GM23338 (cell line): ENCODE measurements at regions not wholly inside any gene's neighbourhood (a gene's known extent, or its start where the extent isn't known, plus 50 kb on each side); places are given as distances from the start of the nearest gene placed in this dataset.
A peak's percentile ranks its signal among the peaks of the same experiment; 100 is the strongest.

Source experiments
- ATAC-seq: fragments of 200-7000 bp; cut with Tn5 transposase; 3 replicates; pipeline ENCODE4 v1.9.1; 2020
- DNase-seq: peaks from one replicate; pipeline ENCODE4 v3.0.0-alpha.2; 2015; ENCODE audit warnings: low spot score
- H2AFZ ChIP-seq: fragments of 200-600 bp; sonication (generic); 2 replicates; pipeline ENCODE4 v1.8.0; 2016; ENCODE audit warnings: antibody characterized with exemption, mild to moderate bottlenecking, moderate library complexity
- H3F3A ChIP-seq: fragments of 200-600 bp; sonication (generic); replicated peaks from 2 replicates; pipeline ENCODE4 v1.8.0; 2017; ENCODE audit warnings: antibody characterized with exemption, mixed run types, low read depth
- H3K27ac ChIP-seq: fragments of 200-600 bp; sonication (generic); 2 replicates; pipeline ENCODE4 v1.6.1; 2016; ENCODE audit warnings: low read depth
- H3K27me3 ChIP-seq: fragments of 200-600 bp; sonication (generic); 2 replicates; pipeline ENCODE4 v1.8.0; 2016; ENCODE audit warnings: mild to moderate bottlenecking, mixed run types, moderate library complexity; ENCODE audit not compliant: insufficient read depth
- H3K36me3 ChIP-seq: fragments of 200-600 bp; sonication (generic); 2 replicates; pipeline ENCODE4 v1.8.0; 2016; ENCODE audit warnings: mild to moderate bottlenecking; ENCODE audit not compliant: insufficient read depth
- H3K4me1 ChIP-seq: fragments of 200-600 bp; sonication (generic); 2 replicates; pipeline ENCODE4 v1.8.0; 2016; ENCODE audit warnings: mild to moderate bottlenecking, moderate library complexity; ENCODE audit not compliant: insufficient read depth
- H3K4me2 ChIP-seq: fragments of 200-600 bp; sonication (generic); 2 replicates; pipeline ENCODE4 v1.7.1; 2017; ENCODE audit warnings: mixed run types
- H3K4me3 ChIP-seq: fragments of 200-600 bp; sonication (generic); 2 replicates; pipeline ENCODE4 v1.6.1; 2016; ENCODE audit warnings: mixed run types
- H3K79me2 ChIP-seq: fragments of 200-600 bp; sonication (generic); replicated peaks from 2 replicates; pipeline ENCODE4 v1.8.0; 2017; ENCODE audit warnings: mild to moderate bottlenecking; ENCODE audit not compliant: insufficient read depth
- H3K9me2 ChIP-seq: fragments of 200-600 bp; sonication (generic); 2 replicates; pipeline ENCODE4 v1.8.0; 2017; ENCODE audit not compliant: insufficient read depth
- H4K20me1 ChIP-seq: fragments of 200-600 bp; sonication (generic); replicated peaks from 2 replicates; pipeline ENCODE4 v1.8.0; 2017; ENCODE audit warnings: mild to moderate bottlenecking; ENCODE audit not compliant: insufficient read depth
- H3K27ac Mint-ChIP-seq: 2 replicates; pipeline ENCODE4 v1.8.0; 2020; ENCODE audit warnings: inconsistent platforms, mild to moderate bottlenecking, moderate library complexity, mixed read lengths
- H3K27me3 Mint-ChIP-seq: 3 replicates; pipeline ENCODE4 v1.8.0; 2022; ENCODE audit warnings: low read depth, mild to moderate bottlenecking, moderate library complexity, mixed read lengths, inconsistent platforms; ENCODE audit not compliant: insufficient read depth, poor library complexity
- H3K36me3 Mint-ChIP-seq: 3 replicates; pipeline ENCODE4 v1.8.0; 2021; ENCODE audit warnings: low read depth, mild to moderate bottlenecking, inconsistent platforms, moderate library complexity, mixed read lengths
- H3K4me1 Mint-ChIP-seq: 3 replicates; pipeline ENCODE4 v1.8.0; 2020; ENCODE audit warnings: mild to moderate bottlenecking, inconsistent platforms, mixed read lengths
- H3K4me3 Mint-ChIP-seq: 3 replicates; pipeline ENCODE4 v1.8.0; 2021; ENCODE audit warnings: moderate library complexity, mild to moderate bottlenecking, inconsistent platforms, mixed read lengths
- H3K9me3 Mint-ChIP-seq: 3 replicates; pipeline ENCODE4 v1.8.0; 2020; ENCODE audit warnings: moderate library complexity, mild to moderate bottlenecking, inconsistent platforms, mixed read lengths
- CREB1 ChIP-seq: fragments of 250-450 bp; sonication (Bioruptor Pico); IDR thresholded peaks from 2 replicates; pipeline ENCODE4 v1.5.0; 2020; ENCODE audit warnings: low read depth, mild to moderate bottlenecking, moderate library complexity
- ETS1 ChIP-seq: IDR thresholded peaks from 2 replicates; pipeline ENCODE4 v1.6.1; 2016; ENCODE audit warnings: antibody characterized with exemption
- EZH2 ChIP-seq: fragments of 200-600 bp; sonication (generic); IDR thresholded peaks from one replicate; pipeline ENCODE4 v1.8.0; 2017; ENCODE audit warnings: antibody characterized with exemption, mild to moderate bottlenecking, low read depth; ENCODE audit not compliant: unreplicated experiment
- EZH2phosphoT487 ChIP-seq: fragments of 200-600 bp; sonication (generic); IDR thresholded peaks from one replicate; pipeline ENCODE4 v1.8.1; 2018; ENCODE audit warnings: antibody characterized with exemption; ENCODE audit not compliant: unreplicated experiment
- JUNB ChIP-seq: IDR thresholded peaks from one replicate; pipeline ENCODE4 v1.6.1; 2016; ENCODE audit warnings: antibody characterized with exemption; ENCODE audit not compliant: unreplicated experiment
- NANOG ChIP-seq: IDR thresholded peaks from 2 replicates; pipeline ENCODE4 v1.6.1; 2016; ENCODE audit warnings: antibody characterized with exemption, borderline replicate concordance
- POLR2AphosphoS5 ChIP-seq: IDR thresholded peaks from 2 replicates; pipeline ENCODE4 v1.6.1; 2016; ENCODE audit warnings: antibody characterized with exemption, low read depth
- STAT1 ChIP-seq: IDR thresholded peaks from one replicate; pipeline ENCODE4 v1.6.1; 2016; ENCODE audit warnings: antibody characterized with exemption; ENCODE audit not compliant: unreplicated experiment
- ZNF114 ChIP-seq: fragments of 250-450 bp; sonication (Bioruptor Pico); IDR thresholded peaks from 2 replicates; pipeline ENCODE4 v1.5.0; 2020; ENCODE audit warnings: mild to moderate bottlenecking, moderate library complexity
- ZNF331 ChIP-seq: fragments of 250-450 bp; sonication (Bioruptor Pico); IDR thresholded peaks from 2 replicates; pipeline ENCODE4 v1.5.0; 2020; ENCODE audit warnings: low read depth, mild to moderate bottlenecking, moderate library complexity
- ZNF462 ChIP-seq: fragments of 250-450 bp; sonication (Bioruptor Pico); IDR thresholded peaks from 2 replicates; pipeline ENCODE4 v1.5.0; 2020; ENCODE audit warnings: mild to moderate bottlenecking, moderate library complexity
- TF ChIP-seq, protein P1 (sequence below), 2 experiments: fragments of 200-600 bp in 1 of 2; sonication (generic) in 1 of 2; conservative IDR thresholded peaks; 2 replicates each; pipeline versions ENCODE4 v1.5.1 to v1.6.1; 2016 to 2017; ENCODE audit warnings: antibody characterized with exemption in 2 of 2, low read depth in 2 of 2, mild to moderate bottlenecking in 2 of 2, moderate library complexity in 1 of 2
- TF ChIP-seq, protein P2 (sequence below): IDR thresholded peaks from one replicate; pipeline ENCODE4 v1.6.1; 2018; ENCODE audit warnings: antibody characterized with exemption; ENCODE audit not compliant: unreplicated experiment

- H3K4me1 ChIP-seq, result no peaks in the 10 kb centered on the region
- Mint-ChIP-seq H3K9me3 (no peaks in the 10 kb centered on the region), H3K4me3 (no peak overlapping the region), H3K27ac (no peak overlapping the region), H3K27me3 (peaks cover 3% of the 10 kb centered on the region), H3K4me1 (no peaks in the 10 kb centered on the region), H3K36me3 (no peaks in the 10 kb centered on the region)
- no peak for ATAC-seq
- H3K27me3 ChIP-seq, result no peaks in the 10 kb centered on the region
- H3K9me2 ChIP-seq, result no peaks in the 10 kb centered on the region
- H3K79me2 ChIP-seq, result no peaks in the 10 kb centered on the region
- TF ChIP-seq ZNF114 (CRISPR knock-in tag), result no peak
- no peak for TF ChIP-seq NANOG
- no peak for TF ChIP-seq ZNF462 (CRISPR knock-in tag)
- TF ChIP-seq, protein P1, sequence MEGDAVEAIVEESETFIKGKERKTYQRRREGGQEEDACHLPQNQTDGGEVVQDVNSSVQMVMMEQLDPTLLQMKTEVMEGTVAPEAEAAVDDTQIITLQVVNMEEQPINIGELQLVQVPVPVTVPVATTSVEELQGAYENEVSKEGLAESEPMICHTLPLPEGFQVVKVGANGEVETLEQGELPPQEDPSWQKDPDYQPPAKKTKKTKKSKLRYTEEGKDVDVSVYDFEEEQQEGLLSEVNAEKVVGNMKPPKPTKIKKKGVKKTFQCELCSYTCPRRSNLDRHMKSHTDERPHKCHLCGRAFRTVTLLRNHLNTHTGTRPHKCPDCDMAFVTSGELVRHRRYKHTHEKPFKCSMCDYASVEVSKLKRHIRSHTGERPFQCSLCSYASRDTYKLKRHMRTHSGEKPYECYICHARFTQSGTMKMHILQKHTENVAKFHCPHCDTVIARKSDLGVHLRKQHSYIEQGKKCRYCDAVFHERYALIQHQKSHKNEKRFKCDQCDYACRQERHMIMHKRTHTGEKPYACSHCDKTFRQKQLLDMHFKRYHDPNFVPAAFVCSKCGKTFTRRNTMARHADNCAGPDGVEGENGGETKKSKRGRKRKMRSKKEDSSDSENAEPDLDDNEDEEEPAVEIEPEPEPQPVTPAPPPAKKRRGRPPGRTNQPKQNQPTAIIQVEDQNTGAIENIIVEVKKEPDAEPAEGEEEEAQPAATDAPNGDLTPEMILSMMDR (conservative IDR thresholded peaks at IDR 0.05; ENCODE audit: low read depth in 2 of 2), result no peak
- TF ChIP-seq CREB1 (CRISPR knock-in tag), result no peak
- TF ChIP-seq STAT1, result no peak
- no peak for TF ChIP-seq ZNF331 (CRISPR knock-in tag)
- TF ChIP-seq ETS1, result no peak
- TF ChIP-seq JUNB, result no peak
- TF ChIP-seq EZH2, result no peak
- no peak for TF ChIP-seq EZH2phosphoT487
- TF ChIP-seq POLR2AphosphoS5, result no peak
- TF ChIP-seq, protein P2, sequence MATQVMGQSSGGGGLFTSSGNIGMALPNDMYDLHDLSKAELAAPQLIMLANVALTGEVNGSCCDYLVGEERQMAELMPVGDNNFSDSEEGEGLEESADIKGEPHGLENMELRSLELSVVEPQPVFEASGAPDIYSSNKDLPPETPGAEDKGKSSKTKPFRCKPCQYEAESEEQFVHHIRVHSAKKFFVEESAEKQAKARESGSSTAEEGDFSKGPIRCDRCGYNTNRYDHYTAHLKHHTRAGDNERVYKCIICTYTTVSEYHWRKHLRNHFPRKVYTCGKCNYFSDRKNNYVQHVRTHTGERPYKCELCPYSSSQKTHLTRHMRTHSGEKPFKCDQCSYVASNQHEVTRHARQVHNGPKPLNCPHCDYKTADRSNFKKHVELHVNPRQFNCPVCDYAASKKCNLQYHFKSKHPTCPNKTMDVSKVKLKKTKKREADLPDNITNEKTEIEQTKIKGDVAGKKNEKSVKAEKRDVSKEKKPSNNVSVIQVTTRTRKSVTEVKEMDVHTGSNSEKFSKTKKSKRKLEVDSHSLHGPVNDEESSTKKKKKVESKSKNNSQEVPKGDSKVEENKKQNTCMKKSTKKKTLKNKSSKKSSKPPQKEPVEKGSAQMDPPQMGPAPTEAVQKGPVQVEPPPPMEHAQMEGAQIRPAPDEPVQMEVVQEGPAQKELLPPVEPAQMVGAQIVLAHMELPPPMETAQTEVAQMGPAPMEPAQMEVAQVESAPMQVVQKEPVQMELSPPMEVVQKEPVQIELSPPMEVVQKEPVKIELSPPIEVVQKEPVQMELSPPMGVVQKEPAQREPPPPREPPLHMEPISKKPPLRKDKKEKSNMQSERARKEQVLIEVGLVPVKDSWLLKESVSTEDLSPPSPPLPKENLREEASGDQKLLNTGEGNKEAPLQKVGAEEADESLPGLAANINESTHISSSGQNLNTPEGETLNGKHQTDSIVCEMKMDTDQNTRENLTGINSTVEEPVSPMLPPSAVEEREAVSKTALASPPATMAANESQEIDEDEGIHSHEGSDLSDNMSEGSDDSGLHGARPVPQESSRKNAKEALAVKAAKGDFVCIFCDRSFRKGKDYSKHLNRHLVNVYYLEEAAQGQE, result no peak
- DNase-seq, result no peak
- no peaks in the 10 kb centered on the region for H3F3A ChIP-seq
- 0 out of 2 replicates have a peak overlapping the region, but pooled peaks have one; percentile 23 for H2AFZ ChIP-seq
- H3K36me3 ChIP-seq, result no peaks in the 10 kb centered on the region
- H3K4me2 ChIP-seq, result no peak overlapping the region
- no peak overlapping the region for H3K4me3 ChIP-seq
- H4K20me1 ChIP-seq, result no peaks in the 10 kb centered on the region
- H3K27ac ChIP-seq, result no peak overlapping the region
Measured at GRCh38 chr6:21502682-21503081, 90.9 kb upstream of the SOX4 start.
